GM19397 (cell line): ENCODE measurements at regions not wholly inside any gene's neighbourhood (a gene's known extent, or its start where the extent isn't known, plus 50 kb on each side); places are given as distances from the start of the nearest gene placed in this dataset.
"Not testable (repeated sequence)": the region's sequence is repeated elsewhere in the genome, so short reads cannot be mapped to it uniquely, and the experiment has no call there.

ENCODE experiments used
- ATAC-seq: cut with Tn5 transposase; IDR thresholded peaks from one replicate; pipeline ENCODE4 v1.9.1; 2021; ENCODE audit warnings: mild to moderate bottlenecking, moderate library complexity; ENCODE audit not compliant: unreplicated experiment

GRCh38 chr4:59583845-59584568, 1616.1 kb upstream of the ADGRL3 start:
- no peak for ATAC-seq

- no peak for ATAC-seq
Measured at GRCh38 chr4:59597536-59598329, 1602.4 kb upstream of the ADGRL3 start.

DNA sequence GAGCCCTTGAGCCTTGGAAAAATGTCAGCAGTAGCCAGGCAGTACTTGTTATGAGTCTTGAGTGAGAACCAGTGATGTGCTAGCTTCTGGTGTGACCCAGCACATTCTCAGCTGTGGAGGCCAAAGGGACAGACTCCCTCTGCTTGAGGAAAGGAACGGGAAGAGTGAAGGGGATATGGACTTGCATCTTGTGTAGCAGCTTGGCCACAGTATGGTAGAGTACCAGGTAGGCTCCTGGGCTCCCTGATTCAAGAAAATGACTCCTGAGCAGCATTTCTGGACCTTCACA, 1601.9 kb upstream of the ADGRL3 start:
- no peak for ATAC-seq

- ATAC-seq, result no peak
Measured at GRCh38 chr4:59608466-59608865, 1591.7 kb upstream of the ADGRL3 start.

DNA sequence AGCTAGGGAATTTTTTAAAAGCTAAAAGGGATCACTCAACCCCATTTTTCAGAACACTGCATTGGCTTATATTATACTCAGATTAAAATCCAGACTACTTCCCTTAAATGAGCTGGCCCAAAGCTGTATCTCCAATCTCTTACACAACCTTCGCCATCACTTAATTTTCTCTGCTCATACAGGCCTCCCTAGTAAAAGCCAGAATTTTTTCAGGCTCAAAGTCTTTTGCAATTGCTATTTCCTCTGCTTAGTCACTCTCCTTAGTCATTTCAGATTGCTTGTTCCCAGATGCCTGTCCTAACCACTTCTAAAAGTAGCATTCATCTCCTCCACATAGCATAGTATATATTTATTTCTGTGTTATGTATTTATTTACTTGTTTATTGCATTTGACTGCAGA, 1587.9 kb upstream of the ADGRL3 start:
- ATAC-seq, result no peak

- no peak for ATAC-seq
Measured at GRCh38 chr4:59615316-59615715, 1584.8 kb upstream of the ADGRL3 start.

DNA sequence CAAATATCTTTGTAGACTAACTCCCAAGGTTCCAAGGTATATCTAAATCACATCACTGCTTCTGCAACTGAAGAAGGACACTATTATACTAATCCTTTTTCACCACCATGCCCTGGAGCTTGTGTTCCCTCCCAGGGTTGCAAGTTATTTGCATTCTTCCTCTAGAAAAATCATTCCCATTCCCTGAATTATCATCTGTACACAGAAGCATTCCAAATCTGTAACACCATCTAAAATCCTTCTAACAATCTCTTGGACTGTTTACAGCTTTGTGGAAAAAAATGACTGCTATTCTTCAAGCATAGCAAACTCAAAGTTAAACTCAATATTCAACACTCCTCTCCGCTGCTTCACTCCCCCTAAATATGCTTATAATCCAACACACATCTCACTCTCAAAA, 1570.8 kb upstream of the ADGRL3 start:
- no peak for ATAC-seq

DNA sequence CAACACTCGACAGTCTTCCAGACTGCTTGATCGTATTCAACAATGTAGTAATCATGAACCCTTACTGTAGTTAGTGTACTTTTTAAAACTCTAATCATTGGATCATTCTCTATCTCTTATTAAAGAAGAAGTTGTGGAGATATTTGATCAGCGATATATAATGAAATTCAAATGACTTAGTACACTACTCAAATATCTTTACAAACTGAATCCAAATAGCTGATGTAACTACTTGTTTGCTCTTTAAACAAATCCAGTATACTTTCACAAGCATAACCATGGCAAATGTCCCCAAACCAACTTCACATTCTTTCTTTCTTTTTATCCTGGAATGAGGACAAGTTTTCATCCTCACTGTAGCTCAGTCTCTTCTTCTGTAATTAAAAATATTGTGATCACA, 1569.9 kb upstream of the ADGRL3 start:
- ATAC-seq, result no peak

DNA sequence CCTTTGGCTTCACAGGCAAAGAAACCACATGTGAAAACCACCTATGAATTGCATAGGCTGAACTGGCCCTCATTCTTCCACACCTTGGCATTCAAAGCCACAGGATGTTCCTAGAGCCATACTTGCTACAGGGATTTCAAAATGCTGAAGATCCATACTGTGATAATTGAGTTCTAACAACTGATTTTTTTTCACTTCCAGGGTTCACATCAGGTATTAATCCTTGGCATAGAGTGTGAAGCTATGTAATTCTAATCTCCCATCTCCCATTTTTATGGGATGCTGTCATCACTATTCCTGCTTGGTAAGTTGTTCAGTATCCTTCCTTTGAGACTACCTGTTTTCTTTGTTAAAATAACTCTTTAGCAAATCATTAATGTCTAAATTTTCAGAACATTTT, 1569.2 kb upstream of the ADGRL3 start:
- no peak for ATAC-seq

- ATAC-seq, result no peak
Measured at GRCh38 chr4:59637596-59637995, 1562.5 kb upstream of the ADGRL3 start.

DNA sequence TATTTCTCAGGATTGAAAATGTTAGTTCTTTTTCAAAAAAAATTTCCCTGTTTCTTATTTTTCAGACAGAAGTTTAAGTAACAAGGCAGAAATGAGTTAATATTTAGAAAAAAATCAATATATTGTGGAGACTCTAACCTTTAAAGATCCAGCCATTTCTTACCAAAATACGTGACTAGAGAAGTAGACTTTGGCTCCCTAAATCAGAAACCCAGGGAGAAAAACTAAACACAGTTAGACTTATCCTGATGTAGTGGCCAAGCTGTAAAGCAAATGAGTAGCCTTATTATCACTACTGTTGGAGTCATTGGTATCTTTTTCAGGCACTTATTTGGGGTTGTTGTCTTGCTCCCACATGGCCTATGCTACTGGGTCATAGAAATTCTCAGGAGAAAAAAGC, 1556.4 kb upstream of the ADGRL3 start:
- no peak for ATAC-seq

DNA sequence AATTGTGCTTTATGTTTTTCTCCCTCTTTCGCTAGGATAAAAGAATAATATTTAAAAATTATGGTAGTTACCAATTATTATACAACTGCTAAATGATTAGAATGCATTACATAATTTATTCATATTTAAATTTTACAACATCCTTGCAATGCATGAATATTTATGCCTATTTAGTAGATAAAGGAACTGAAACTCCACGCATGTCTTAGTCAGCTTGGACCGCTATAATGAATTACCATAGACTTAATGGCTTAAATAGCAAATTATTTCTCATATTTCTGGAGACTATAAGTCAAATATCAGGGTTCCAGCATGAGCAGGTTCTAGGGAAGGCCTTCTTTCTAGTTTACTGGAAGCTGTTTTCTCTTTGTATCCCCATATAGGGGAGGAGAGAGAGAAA, 1555.4 kb upstream of the ADGRL3 start:
- no peak for ATAC-seq

- no peak for ATAC-seq
Measured at GRCh38 chr4:59646082-59646481, 1554.0 kb upstream of the ADGRL3 start.

GRCh38 chr4:59647011-59647410, 1553.1 kb upstream of the ADGRL3 start:
- no peak for ATAC-seq

- no peak for ATAC-seq
Measured at GRCh38 chr4:59647500-59647899, 1552.6 kb upstream of the ADGRL3 start.

DNA sequence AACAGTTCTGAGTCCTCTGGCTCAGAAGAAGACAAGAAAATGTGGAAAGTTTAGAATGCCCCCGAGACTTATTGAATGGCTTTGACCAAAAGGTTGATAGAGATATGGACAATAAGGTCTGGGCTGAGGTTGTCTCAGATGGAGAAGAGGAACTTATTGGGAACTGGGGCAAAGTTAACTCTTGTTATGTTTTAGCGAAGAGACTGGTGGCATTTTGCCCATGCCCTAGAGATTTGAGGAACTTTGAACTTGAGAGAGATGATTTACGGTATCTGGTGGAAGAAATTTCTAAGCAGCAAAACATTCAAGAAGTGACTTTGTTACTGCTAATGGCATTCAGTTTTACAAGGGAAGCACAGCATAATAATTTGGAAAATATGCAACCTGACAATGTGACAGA, 1549.3 kb upstream of the ADGRL3 start:
- ATAC-seq, result no peak

- ATAC-seq, result no peak
Measured at GRCh38 chr4:59655996-59656395, 1544.1 kb upstream of the ADGRL3 start.

DNA sequence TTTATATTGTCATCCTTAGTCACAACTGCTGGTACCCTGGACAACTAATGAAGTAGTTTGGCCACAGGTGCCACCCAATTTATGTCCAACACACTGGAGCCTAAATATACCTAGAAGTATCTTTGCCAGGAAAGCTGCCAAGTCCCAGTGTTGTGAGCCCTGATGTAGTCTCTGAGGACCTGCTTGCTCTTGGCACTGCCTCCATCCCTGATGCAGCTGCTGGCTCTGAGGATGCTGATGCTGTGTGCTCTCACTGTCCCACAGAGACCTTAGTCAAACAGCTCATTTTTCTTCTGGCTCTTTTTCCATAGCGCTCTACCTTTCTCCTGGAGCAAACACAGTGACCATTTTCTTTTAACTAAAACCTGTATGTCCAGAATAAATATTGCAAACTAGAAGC, 1535.4 kb upstream of the ADGRL3 start:
- no peak for ATAC-seq

GRCh38 chr4:59666645-59667044, 1533.5 kb upstream of the ADGRL3 start:
- no peak for ATAC-seq

- ATAC-seq, result no peak
Measured at GRCh38 chr4:59671037-59671436, 1529.1 kb upstream of the ADGRL3 start.

- ATAC-seq, result no peak
Measured at GRCh38 chr4:59676389-59676788, 1523.7 kb upstream of the ADGRL3 start.

GRCh38 chr4:59676992-59677391, 1523.1 kb upstream of the ADGRL3 start:
- ATAC-seq, result not testable (repeated sequence)

DNA sequence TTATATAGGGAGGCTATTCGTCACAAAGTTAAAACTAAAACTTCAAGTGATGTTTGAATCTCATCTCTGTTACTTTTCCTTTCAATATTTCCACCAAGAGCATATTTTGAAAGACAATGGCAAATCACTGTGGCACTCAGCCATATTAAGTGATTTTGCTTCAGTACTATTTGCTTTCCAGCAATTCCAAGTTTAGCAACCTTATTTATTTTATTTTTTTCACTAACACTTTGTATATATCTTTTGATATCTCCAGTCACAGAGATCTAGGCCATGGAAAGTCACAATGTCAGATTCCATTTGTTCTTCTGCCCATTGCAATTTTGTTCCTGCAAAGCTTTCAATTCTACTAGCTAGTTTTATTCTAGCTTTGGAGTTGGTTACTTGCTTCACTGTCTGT, 1514.5 kb upstream of the ADGRL3 start:
- ATAC-seq, result no peak
